GM21619 (cell line): ENCODE measurements at regions not wholly inside any gene's neighbourhood (a gene's known extent, or its start where the extent isn't known, plus 50 kb on each side); places are given as distances from the start of the nearest gene placed in this dataset.

Experiments used
- ATAC-seq: cut with Tn5 transposase; IDR thresholded peaks from one replicate; pipeline ENCODE4 v1.9.1; 2021; ENCODE audit not compliant: unreplicated experiment

- no peak for ATAC-seq
These were observed 640.2 kb upstream of the PKN2 start for GRCh38 chr1:88043834-88044233.

- ATAC-seq = no peak
These were observed 631.9 kb upstream of the PKN2 start for GRCh38 chr1:88052167-88052566.

- no peak for ATAC-seq
These were observed 631.0 kb upstream of the PKN2 start for GRCh38 chr1:88053065-88053464.

- no peak for ATAC-seq
These were observed 627.2 kb upstream of the PKN2 start for GRCh38 chr1:88056881-88057280.

GRCh38 chr1:88058205-88058604 lies 625.9 kb upstream of the PKN2 start:
- no peak for ATAC-seq

- ATAC-seq = no peak
These were observed 623.9 kb upstream of the PKN2 start for GRCh38 chr1:88060112-88060673.

GRCh38 chr1:88060750-88061491 lies 623.2 kb upstream of the PKN2 start:
- ATAC-seq = no peak

- no peak for ATAC-seq
These were observed 622.4 kb upstream of the PKN2 start for GRCh38 chr1:88061492-88062177.

GRCh38 chr1:88062650-88063153 lies 621.4 kb upstream of the PKN2 start:
- ATAC-seq = no peak

- ATAC-seq = no peak
These were observed 620.5 kb upstream of the PKN2 start for GRCh38 chr1:88063605-88064004.

- ATAC-seq = no peak
These were observed 615.6 kb upstream of the PKN2 start for GRCh38 chr1:88068407-88068960.

- ATAC-seq = no peak
These were observed 613.1 kb upstream of the PKN2 start for GRCh38 chr1:88070956-88071355.

GRCh38 chr1:88074661-88075060 lies 609.4 kb upstream of the PKN2 start:
- ATAC-seq = no peak

- ATAC-seq = no peak
These were observed 608.3 kb upstream of the PKN2 start for GRCh38 chr1:88075813-88076212.

GRCh38 chr1:88079036-88079435 lies 605.0 kb upstream of the PKN2 start:
- no peak for ATAC-seq

GRCh38 chr1:88080875-88081274 lies 603.2 kb upstream of the PKN2 start:
- no peak for ATAC-seq

- ATAC-seq = no peak
These were observed 595.6 kb upstream of the PKN2 start for GRCh38 chr1:88088481-88088880.

GRCh38 chr1:88089961-88090360 lies 594.1 kb upstream of the PKN2 start:
- no peak for ATAC-seq

GRCh38 chr1:88098881-88099280 lies 585.2 kb upstream of the PKN2 start:
- no peak for ATAC-seq

- ATAC-seq = no peak
These were observed 583.0 kb upstream of the PKN2 start for GRCh38 chr1:88101041-88101440.

- no peak for ATAC-seq
These were observed 579.8 kb upstream of the PKN2 start for GRCh38 chr1:88104236-88104635.

- ATAC-seq = no peak
These were observed 579.2 kb upstream of the PKN2 start for GRCh38 chr1:88104886-88105285.
